ENCODE measurements at regions not wholly inside any gene's neighbourhood (a gene's known extent, or its start where the extent isn't known, plus 50 kb on each side); places are given as distances from the start of the nearest gene placed in this dataset.

- TF ChIP-seq CTCF (IDR thresholded peaks at IDR 0.05; ENCODE audit: insufficient read depth, low read length), result no peak
- H3K4me3 ChIP-seq (ENCODE audit: low read depth, low read length), result no peak overlapping the region
- DNase-seq (ENCODE audit: low read depth), result peak; percentile 47
Measured at GRCh38 chr3:18047052-18047451, 304.6 kb upstream of the TBC1D5 start.

GRCh38 chr3:18046131-18046915, 303.9 kb upstream of the TBC1D5 start:
- DNase-seq (ENCODE audit: low read depth), result peak; percentile 14
- no peak for TF ChIP-seq CTCF (IDR thresholded peaks at IDR 0.05; ENCODE audit: insufficient read depth, low read length)
- H3K4me3 ChIP-seq (ENCODE audit: low read depth, low read length), result no peak overlapping the region

GRCh38 chr3:18044971-18045880, 302.8 kb upstream of the TBC1D5 start:
- no peak overlapping the region for H3K4me3 ChIP-seq (ENCODE audit: low read depth, low read length)
- no peak for DNase-seq (ENCODE audit: low read depth)
- TF ChIP-seq CTCF (IDR thresholded peaks at IDR 0.05; ENCODE audit: insufficient read depth, low read length), result no peak

- no peak for DNase-seq (ENCODE audit: low read depth)
- no peak overlapping the region for H3K4me3 ChIP-seq (ENCODE audit: low read depth, low read length)
- no peak for TF ChIP-seq CTCF (IDR thresholded peaks at IDR 0.05; ENCODE audit: insufficient read depth, low read length)
Measured at GRCh38 chr3:18044191-18044590, 301.8 kb upstream of the TBC1D5 start.

- H3K4me3 ChIP-seq (ENCODE audit: low read depth, low read length), result no peak overlapping the region
- no peak for TF ChIP-seq CTCF (IDR thresholded peaks at IDR 0.05; ENCODE audit: insufficient read depth, low read length)
- DNase-seq (ENCODE audit: low read depth), result no peak
Measured at GRCh38 chr3:18036450-18036815, 294.0 kb upstream of the TBC1D5 start.

GRCh38 chr3:18035641-18036449, 293.4 kb upstream of the TBC1D5 start:
- TF ChIP-seq CTCF (IDR thresholded peaks at IDR 0.05; ENCODE audit: insufficient read depth, low read length), result no peak
- no peak for DNase-seq (ENCODE audit: low read depth)
- no peak overlapping the region for H3K4me3 ChIP-seq (ENCODE audit: low read depth, low read length)
